ENCODE measurements at regions not wholly inside any gene's neighbourhood (a gene's known extent, or its start where the extent isn't known, plus 50 kb on each side); places are given as distances from the start of the nearest gene placed in this dataset.

- DNase-seq, result no peak
Measured at GRCh38 chr10:4029866-4030265, 244.9 kb upstream of the KLF6 start.

- DNase-seq, result no peak
Measured at GRCh38 chr10:4028854-4029583, 244.0 kb upstream of the KLF6 start.

- DNase-seq, result no peak
Measured at GRCh38 chr10:4028027-4028471, 243.0 kb upstream of the KLF6 start.

GRCh38 chr10:4025339-4025738, 240.3 kb upstream of the KLF6 start:
- DNase-seq, result no peak

GRCh38 chr10:4024516-4025245, 239.7 kb upstream of the KLF6 start:
- DNase-seq, result no peak

- DNase-seq, result no peak
Measured at GRCh38 chr10:4024027-4024426, 239.0 kb upstream of the KLF6 start.

- DNase-seq, result no peak
Measured at GRCh38 chr10:4022473-4022872, 237.5 kb upstream of the KLF6 start.

- DNase-seq, result no peak
Measured at GRCh38 chr10:4020631-4021030, 235.6 kb upstream of the KLF6 start.

GRCh38 chr10:4018054-4018511, 233.1 kb upstream of the KLF6 start:
- DNase-seq, result no peak

GRCh38 chr10:4017336-4017735, 232.3 kb upstream of the KLF6 start:
- no peak for DNase-seq

- no peak for DNase-seq
Measured at GRCh38 chr10:4016214-4016740, 231.3 kb upstream of the KLF6 start.

GRCh38 chr10:4013651-4014121, 228.7 kb upstream of the KLF6 start:
- no peak for DNase-seq

- no peak for DNase-seq
Measured at GRCh38 chr10:4012848-4013247, 227.8 kb upstream of the KLF6 start.

GRCh38 chr10:4011136-4011812, 226.3 kb upstream of the KLF6 start:
- no peak for DNase-seq

GRCh38 chr10:4008676-4009382, 223.8 kb upstream of the KLF6 start:
- DNase-seq, result no peak

- DNase-seq, result no peak
Measured at GRCh38 chr10:4007771-4008170, 222.8 kb upstream of the KLF6 start.

- no peak for DNase-seq
Measured at GRCh38 chr10:4006858-4007257, 221.8 kb upstream of the KLF6 start.

- DNase-seq, result no peak
Measured at GRCh38 chr10:4006051-4006450, 221.0 kb upstream of the KLF6 start.

- DNase-seq, result no peak
Measured at GRCh38 chr10:4004990-4005389, 220.0 kb upstream of the KLF6 start.

- DNase-seq, result no peak
Measured at GRCh38 chr10:4004144-4004543, 219.1 kb upstream of the KLF6 start.

GRCh38 chr10:4003348-4003973, 218.5 kb upstream of the KLF6 start:
- no peak for DNase-seq

- DNase-seq, result no peak
Measured at GRCh38 chr10:4001811-4002210, 216.8 kb upstream of the KLF6 start.
